OCI-LY1 (cell line): ENCODE measurements at regions not wholly inside any gene's neighbourhood (a gene's known extent, or its start where the extent isn't known, plus 50 kb on each side); places are given as distances from the start of the nearest gene placed in this dataset.

ENCODE experiments used
- H2AFZ ChIP-seq: fragments of 200-600 bp; sonication (generic), shearing (Covaris generic); 2 replicates; pipeline ENCODE4 v1.6.0; 2014; ENCODE audit warnings: antibody characterized with exemption, mild to moderate bottlenecking, low read length
- H3F3A ChIP-seq: fragments of 200-600 bp; sonication (generic), shearing (Covaris generic); 2 replicates; pipeline ENCODE4 v1.6.0; 2014; ENCODE audit warnings: mild to moderate bottlenecking, antibody characterized with exemption, low read length, moderate library complexity; ENCODE audit not compliant: insufficient read depth
- H3K27ac ChIP-seq: fragments of 200-600 bp; sonication (generic); 2 replicates; pipeline ENCODE4 v1.5.1; 2014; ENCODE audit warnings: low read length, mixed run types, mild to moderate bottlenecking, low read depth; ENCODE audit not compliant: poor library complexity, severe bottlenecking
- H3K27me3 ChIP-seq: fragments of 200-600 bp; sonication (generic); 2 replicates; pipeline ENCODE4 v1.6.0; 2014; ENCODE audit warnings: antibody characterized with exemption, mild to moderate bottlenecking, low read length, moderate library complexity; ENCODE audit not compliant: insufficient read depth
- H3K36me3 ChIP-seq: fragments of 200-600 bp; sonication (generic); 2 replicates; pipeline ENCODE4 v1.6.1; 2014; ENCODE audit warnings: mild to moderate bottlenecking, antibody characterized with exemption, low read length, moderate library complexity, mixed read lengths; ENCODE audit not compliant: insufficient read depth
- H3K4me1 ChIP-seq: fragments of 200-600 bp; sonication (generic); 2 replicates; pipeline ENCODE4 v1.5.1; 2014; ENCODE audit warnings: mild to moderate bottlenecking, low read length, moderate library complexity; ENCODE audit not compliant: insufficient read depth, severe bottlenecking
- H3K4me2 ChIP-seq: fragments of 200-600 bp; sonication (generic), shearing (Covaris generic); 2 replicates; pipeline ENCODE4 v1.6.1; 2014; ENCODE audit warnings: low read length
- H3K4me3 ChIP-seq: fragments of 200-600 bp; sonication (generic); 2 replicates; pipeline ENCODE4 v1.5.1; 2014; ENCODE audit warnings: low read length, low read depth, mild to moderate bottlenecking, mixed read lengths; ENCODE audit not compliant: poor library complexity, severe bottlenecking
- H3K79me2 ChIP-seq: fragments of 200-600 bp; shearing (Covaris generic); 2 replicates; pipeline ENCODE4 v1.6.1; 2016; ENCODE audit warnings: mixed run types, low read length, mixed read lengths; ENCODE audit not compliant: insufficient read depth
- H3K9ac ChIP-seq: fragments of 200-600 bp; sonication (generic), shearing (Covaris generic); 2 replicates; pipeline ENCODE4 v1.6.1; 2014; ENCODE audit warnings: mild to moderate bottlenecking, low read length, mixed read lengths
- H3K9me2 ChIP-seq: fragments of 200-600 bp; sonication (generic), shearing (Covaris generic); 2 replicates; pipeline ENCODE4 v1.6.1; 2014; ENCODE audit warnings: low read depth, mild to moderate bottlenecking, low read length, mixed read lengths
- H3K9me3 ChIP-seq: fragments of 200-600 bp; shearing (Covaris generic); 2 replicates; pipeline ENCODE4 v1.6.1; 2014; ENCODE audit warnings: low read length, mixed read lengths
- H4K20me1 ChIP-seq: fragments of 200-600 bp; sonication (generic), shearing (Covaris generic); 2 replicates; pipeline ENCODE4 v1.6.0; 2016; ENCODE audit warnings: mild to moderate bottlenecking, low read length; ENCODE audit not compliant: insufficient read depth
- EZH2 ChIP-seq: fragments of 200-600 bp; sonication (generic), shearing (Covaris generic); IDR thresholded peaks from 2 replicates; pipeline ENCODE4 v1.8.0; 2017; ENCODE audit warnings: borderline replicate concordance, mixed run types, mild to moderate bottlenecking, antibody characterized with exemption, low read length, moderate library complexity, mixed read lengths
- TF ChIP-seq, protein P1 (sequence below): fragments of 200-600 bp; sonication (generic), shearing (Covaris generic); IDR thresholded peaks from 2 replicates; pipeline ENCODE4 v1.5.1; 2017; ENCODE audit warnings: mild to moderate bottlenecking, antibody characterized with exemption, low read length, moderate library complexity, mixed read lengths

GRCh38 chr12:40431169-40431568 is 206.4 kb downstream of the LRRK2 start:
- TF ChIP-seq, protein P1, sequence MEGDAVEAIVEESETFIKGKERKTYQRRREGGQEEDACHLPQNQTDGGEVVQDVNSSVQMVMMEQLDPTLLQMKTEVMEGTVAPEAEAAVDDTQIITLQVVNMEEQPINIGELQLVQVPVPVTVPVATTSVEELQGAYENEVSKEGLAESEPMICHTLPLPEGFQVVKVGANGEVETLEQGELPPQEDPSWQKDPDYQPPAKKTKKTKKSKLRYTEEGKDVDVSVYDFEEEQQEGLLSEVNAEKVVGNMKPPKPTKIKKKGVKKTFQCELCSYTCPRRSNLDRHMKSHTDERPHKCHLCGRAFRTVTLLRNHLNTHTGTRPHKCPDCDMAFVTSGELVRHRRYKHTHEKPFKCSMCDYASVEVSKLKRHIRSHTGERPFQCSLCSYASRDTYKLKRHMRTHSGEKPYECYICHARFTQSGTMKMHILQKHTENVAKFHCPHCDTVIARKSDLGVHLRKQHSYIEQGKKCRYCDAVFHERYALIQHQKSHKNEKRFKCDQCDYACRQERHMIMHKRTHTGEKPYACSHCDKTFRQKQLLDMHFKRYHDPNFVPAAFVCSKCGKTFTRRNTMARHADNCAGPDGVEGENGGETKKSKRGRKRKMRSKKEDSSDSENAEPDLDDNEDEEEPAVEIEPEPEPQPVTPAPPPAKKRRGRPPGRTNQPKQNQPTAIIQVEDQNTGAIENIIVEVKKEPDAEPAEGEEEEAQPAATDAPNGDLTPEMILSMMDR: no peak
- no peak for TF ChIP-seq EZH2
- H3F3A ChIP-seq: no peaks in the 10 kb centered on the region
- no peak overlapping the region for H3K4me3 ChIP-seq
- H3K9me3 ChIP-seq: no peaks in the 10 kb centered on the region
- H3K9ac ChIP-seq: no peak overlapping the region
- H3K36me3 ChIP-seq: no peaks in the 10 kb centered on the region
- no peaks in the 10 kb centered on the region for H3K79me2 ChIP-seq
- H3K4me1 ChIP-seq: no peaks in the 10 kb centered on the region
- no peaks in the 10 kb centered on the region for H3K9me2 ChIP-seq
- no peak overlapping the region for H2AFZ ChIP-seq
- no peak overlapping the region for H3K27ac ChIP-seq
- H4K20me1 ChIP-seq: no peaks in the 10 kb centered on the region
- H3K27me3 ChIP-seq: no peaks in the 10 kb centered on the region
- H3K4me2 ChIP-seq: no peak overlapping the region

DNA sequence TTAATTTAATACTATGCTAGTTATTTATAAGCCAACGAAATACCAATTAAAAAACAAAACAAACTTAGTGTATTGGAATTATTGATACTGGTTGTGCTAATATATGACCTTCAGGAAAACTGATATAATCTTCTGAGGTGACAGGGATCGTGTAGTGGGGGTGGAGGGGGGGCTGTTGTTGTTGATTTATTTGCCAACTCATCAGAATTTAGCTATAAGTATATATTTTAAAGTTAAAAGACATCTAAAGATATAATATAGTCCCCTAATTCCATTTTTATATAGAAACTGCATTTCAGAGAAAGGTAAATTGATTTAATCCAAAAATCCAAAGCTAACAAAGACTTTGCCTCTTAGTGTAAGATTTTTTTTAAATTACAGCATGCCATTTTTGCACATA is 210.5 kb downstream of the LRRK2 start:
- Histone ChIP-seq H4K20me1 (no peaks in the 10 kb centered on the region), H3K9me2 (no peaks in the 10 kb centered on the region), H3K4me2 (no peak overlapping the region), H3F3A (no peaks in the 10 kb centered on the region), H3K27me3 (no peaks in the 10 kb centered on the region), H2AFZ (no peak overlapping the region), H3K9ac (no peak overlapping the region), H3K79me2 (no peaks in the 10 kb centered on the region), H3K4me1 (no peaks in the 10 kb centered on the region), H3K36me3 (no peaks in the 10 kb centered on the region), H3K4me3 (no peak overlapping the region), H3K9me3 (no peaks in the 10 kb centered on the region), H3K27ac (no peak overlapping the region)
- TF ChIP-seq EZH2: no peak
- TF ChIP-seq, protein P1: no peak

DNA sequence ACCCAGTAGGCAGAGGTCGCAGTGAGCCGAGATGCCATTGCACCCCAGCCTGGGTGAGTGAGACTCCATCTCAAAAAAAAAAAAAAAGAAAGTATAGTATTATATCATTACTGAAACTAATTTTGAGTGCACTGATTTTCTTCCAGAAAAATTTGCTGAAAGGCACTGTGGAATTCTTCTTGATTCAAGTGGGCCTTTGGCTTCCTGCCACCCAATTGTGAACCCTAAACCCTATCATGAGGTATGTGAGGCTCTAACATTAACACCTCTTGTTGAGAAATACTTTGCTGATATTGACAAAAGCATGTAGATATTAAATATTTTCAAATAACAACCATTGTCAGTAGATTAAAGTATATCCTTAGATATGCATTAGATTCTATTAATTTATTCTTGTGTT is 211.2 kb downstream of the LRRK2 start:
- TF ChIP-seq, protein P1: no peak
- no peak for TF ChIP-seq EZH2
- H3K9me2 ChIP-seq: no peaks in the 10 kb centered on the region
- no peaks in the 10 kb centered on the region for H3K36me3 ChIP-seq
- H3K4me3 ChIP-seq: no peak overlapping the region
- no peaks in the 10 kb centered on the region for H3K9me3 ChIP-seq
- H3K9ac ChIP-seq: no peak overlapping the region
- no peaks in the 10 kb centered on the region for H3K79me2 ChIP-seq
- no peak overlapping the region for H2AFZ ChIP-seq
- H3K27ac ChIP-seq: no peak overlapping the region
- no peaks in the 10 kb centered on the region for H4K20me1 ChIP-seq
- H3F3A ChIP-seq: no peaks in the 10 kb centered on the region
- H3K4me2 ChIP-seq: no peak overlapping the region
- no peaks in the 10 kb centered on the region for H3K27me3 ChIP-seq
- no peaks in the 10 kb centered on the region for H3K4me1 ChIP-seq
